Activated CD4-positive, CD25-positive, alpha-beta regulatory T cell treated with anti-CD3 and anti-CD28 coated beads, Interleukin-2, amount 50 U/mL, for 24 hours (primary cell): ENCODE measurements at regions not wholly inside any gene's neighbourhood (a gene's known extent, or its start where the extent isn't known, plus 50 kb on each side); places are given as distances from the start of the nearest gene placed in this dataset.

Experiments
- ATAC-seq, 2 donors: fragments of 150-1000 bp; cut with Tn5 transposase; one replicate each; pipeline ENCODE4 v1.10.0; 2021; ENCODE audit warnings: mild to moderate bottlenecking in 1 of 2, moderate library complexity in 1 of 2

DNA sequence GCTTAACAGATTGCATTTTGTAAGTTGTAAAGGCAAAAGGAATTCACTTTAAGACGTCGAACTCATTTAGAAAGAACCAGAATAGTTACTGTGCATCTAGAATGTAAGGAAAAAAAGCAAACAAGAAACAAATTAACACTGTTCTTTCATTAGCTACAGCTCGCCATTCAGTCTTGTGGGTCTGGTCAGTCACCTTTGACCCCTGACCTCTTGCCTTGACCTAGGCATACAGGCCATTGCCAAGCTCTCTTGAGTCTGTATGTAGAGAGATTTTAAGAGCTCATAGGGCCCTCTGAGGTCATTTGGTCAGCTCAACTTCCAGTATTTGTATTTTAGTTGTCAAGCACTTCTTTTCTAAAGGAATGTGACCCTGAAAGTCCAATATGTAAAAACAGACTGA is 318.7 kb downstream of the DHX35 start:
- no peak for ATAC-seq

DNA sequence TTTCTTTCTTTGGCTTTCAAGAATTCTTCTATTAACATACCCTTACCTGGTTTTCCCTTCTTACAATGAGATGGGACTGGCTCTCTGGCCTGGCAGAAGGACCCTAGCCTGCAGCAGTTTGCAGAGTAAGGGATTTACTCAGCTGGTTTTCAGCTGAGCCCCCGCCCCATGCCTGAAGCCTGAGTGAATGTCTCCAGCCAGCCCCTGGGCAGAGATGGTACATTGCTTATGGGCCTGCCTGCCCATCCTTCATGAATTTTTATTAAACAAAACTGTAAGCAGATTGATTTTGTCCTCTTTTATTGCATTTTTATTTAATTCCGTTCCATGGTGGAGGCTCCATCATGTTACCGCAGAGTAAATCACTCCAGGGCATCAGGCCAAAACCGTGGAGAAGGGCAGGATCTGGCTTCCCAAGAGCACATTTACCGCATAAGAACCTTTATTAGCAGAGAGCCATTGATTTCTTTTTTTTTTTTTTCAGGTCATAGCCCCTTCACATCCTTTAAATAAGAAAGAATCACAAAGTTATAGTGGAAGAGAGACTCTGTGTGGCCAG is 316.2 kb downstream of the DHX35 start:
- ATAC-seq = no peak

DNA sequence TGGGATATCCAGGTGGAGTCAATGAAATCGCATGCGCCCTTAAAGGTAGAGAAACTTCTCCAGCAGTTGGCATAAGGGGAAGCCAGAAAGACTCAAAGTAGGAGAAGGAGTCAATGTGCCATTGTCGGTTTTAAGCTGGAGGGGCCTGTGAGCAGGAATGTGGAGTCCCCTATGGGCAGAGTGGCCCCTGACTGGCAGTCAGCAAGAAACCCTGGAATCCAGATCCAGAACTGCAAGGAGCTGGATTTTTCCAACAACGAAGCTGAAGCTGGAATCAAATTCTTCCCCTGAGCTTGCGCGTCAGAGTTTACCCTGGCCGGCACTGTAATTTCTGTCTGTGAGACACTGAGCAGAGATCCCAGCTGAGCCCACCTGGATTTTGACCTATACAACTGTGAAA is 315.0 kb downstream of the DHX35 start:
- ATAC-seq = no peak

GRCh38 chr20:39270837-39271604 is 308.9 kb downstream of the DHX35 start:
- ATAC-seq = no peak

DNA sequence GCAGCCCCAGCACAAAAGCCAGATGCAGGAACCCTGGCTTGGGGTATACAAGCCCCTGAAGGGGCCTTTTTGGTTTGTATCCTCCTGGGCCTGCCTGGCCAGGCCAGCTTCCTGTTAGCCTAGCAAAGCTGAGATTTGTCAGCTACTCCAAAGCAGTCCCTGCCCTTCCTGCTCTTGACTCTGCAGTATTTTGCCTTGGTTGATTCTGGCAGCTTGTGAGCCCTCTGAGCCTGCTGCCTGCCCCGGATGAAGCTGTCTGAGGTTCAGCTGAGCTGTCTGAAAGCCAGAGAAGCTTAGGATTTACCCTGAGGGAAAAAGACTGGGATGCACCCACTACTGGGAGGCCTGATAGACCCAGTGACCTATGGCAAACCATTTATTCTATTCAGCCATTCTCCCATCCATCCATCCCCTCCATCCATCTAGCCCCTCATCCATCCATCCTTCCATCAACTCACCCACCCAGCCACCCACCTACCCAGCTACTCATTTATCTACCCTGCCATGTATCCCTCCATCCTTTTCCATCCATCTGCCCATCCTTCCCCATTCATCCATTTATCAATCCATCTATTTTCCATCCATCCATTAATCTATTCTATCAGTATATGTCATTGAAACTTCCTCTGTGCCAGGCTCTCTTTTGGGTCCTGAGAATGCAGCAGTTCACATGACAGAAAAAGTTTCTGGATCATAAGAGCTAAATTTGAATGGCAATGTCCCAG is 307.5 kb downstream of the DHX35 start:
- no peak for ATAC-seq

- no peak for ATAC-seq
Observed at GRCh38 chr20:39268981-39269461, 306.9 kb downstream of the DHX35 start.

GRCh38 chr20:39268491-39268951 is 306.4 kb downstream of the DHX35 start:
- no peak for ATAC-seq

DNA sequence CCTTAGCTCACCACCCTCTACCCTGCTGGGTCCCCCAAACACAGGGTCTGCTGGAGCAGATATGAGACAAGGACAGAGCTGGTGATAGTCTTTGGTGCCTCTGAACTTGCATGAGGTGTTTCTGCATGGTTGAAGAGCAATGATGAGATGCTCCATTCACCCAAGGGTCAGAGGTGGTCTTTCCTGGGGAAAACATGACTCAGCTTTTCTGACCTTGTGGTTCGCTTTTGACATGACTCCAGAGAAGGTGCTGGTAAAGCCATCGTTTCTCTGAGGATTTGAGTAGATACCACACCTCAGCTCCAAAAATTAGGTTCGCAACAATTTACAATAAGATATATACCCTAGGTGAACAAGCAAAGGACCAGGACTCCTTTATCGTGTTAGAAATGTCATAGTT is 304.8 kb downstream of the DHX35 start:
- ATAC-seq = no peak

DNA sequence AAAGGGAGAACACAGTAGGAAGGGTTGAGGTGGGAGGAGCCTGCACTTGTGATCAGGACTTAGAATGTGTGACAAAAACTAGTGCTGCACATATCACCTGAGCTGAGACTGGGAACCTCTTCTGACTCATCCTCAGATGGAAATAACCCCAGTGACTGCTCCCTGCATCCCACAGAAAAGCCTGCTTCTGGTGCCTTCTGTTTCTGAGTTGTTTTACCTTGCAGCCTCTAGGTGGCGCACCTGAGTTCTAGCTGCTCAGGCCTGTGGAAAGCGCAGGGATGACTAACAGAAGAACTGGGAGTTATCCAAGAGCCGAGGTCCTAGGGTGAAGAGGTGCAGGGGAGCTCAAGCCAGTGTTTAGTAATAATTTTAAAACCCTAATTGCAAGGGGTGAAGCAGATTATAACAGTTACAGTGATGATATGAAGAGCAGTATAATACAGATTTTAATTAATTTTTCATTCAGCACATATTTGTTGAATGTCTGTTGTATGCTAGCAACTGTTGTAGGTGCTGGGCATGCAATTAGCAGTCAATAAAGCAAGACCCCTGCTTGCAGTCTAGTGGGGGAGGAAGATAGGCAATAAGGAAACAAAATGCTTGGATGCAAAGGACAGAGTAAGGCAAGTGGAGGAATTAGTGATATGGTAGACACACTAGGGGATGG is 302.5 kb downstream of the DHX35 start:
- peak in 1 of 2 donors; percentile 17 for ATAC-seq

- no peak for ATAC-seq
Observed at GRCh38 chr20:39263076-39263475, 300.9 kb downstream of the DHX35 start.

GRCh38 chr20:39259808-39260207 is 297.7 kb downstream of the DHX35 start:
- no peak for ATAC-seq

DNA sequence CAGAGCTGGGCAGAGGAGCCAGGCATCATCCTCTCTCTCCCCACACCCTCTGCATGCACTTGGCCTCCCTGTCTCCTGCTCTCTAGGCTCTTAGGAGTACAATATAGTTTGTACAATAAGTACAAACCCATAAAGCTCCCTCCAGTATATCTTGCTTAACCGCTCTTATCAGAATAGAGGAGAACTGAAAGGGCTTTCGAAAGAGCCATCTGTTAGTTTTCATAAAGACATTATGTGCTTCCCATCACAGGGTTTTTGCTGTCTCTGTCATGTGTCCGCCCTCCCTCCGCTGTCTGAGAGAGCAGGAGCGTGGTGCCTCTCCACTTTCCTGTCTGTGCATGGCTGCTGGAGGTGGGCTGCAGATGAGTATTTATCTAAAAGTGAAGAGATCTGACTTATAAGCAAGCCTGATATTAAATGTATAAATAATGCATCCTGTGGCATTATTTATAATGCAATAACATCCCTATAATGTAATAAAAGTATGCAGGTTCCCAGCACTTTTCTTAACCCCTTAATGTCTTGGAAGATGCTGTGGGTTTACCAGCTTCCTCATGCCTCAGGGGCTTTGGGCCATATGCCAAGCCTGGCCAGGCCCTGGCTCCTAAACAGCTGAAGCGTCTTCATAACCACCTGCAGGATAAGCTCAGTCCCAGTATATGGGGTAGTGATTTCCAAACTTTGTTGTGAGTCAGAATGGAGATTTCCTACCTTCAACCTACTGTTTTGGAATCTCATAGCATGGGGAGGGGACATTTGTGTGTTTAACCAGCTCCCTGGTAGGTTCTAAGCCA is 297.1 kb downstream of the DHX35 start:
- no peak for ATAC-seq

DNA sequence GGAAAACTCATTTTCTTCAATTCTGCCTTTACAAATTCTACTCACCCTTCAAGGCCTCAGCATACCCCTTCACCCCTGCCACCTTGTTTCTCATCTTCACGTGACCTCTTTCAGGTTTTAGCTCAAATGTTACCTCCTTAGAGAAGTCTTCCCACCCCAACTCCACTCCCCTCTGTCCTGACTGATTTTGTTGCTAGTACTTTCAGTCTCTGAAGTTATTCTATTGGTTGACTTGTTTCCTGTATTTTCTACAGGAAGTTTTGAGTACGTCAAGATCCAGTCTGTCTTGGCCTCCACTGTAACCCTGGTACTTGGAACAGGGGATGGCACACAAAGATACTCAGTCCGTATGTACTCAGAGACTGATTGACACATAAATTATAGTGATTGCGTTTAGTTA is 296.1 kb downstream of the DHX35 start:
- ATAC-seq = no peak

GRCh38 chr20:39253051-39253755 is 291.1 kb downstream of the DHX35 start:
- ATAC-seq = no peak

DNA sequence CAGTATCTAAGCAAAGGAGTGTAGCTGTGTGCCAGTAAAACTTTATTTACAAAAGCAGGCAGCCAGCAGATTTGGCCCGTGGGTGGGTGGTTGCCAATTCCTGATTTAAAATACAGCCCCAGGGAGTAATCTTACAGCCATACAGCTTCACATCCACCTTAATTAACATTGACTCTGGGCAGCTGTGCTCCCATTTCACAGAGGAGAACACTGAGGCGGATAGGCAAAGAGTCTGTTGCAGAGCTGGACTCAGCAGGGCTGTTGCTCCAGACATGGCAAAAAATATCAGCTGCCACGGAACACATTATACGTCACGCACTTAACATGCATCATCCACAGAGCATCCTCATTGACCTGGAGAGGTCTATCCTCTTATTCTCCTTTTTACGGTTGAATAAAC is 289.9 kb downstream of the DHX35 start:
- ATAC-seq = no peak

- no peak for ATAC-seq
Observed at GRCh38 chr20:39249798-39250197, 287.7 kb downstream of the DHX35 start.

DNA sequence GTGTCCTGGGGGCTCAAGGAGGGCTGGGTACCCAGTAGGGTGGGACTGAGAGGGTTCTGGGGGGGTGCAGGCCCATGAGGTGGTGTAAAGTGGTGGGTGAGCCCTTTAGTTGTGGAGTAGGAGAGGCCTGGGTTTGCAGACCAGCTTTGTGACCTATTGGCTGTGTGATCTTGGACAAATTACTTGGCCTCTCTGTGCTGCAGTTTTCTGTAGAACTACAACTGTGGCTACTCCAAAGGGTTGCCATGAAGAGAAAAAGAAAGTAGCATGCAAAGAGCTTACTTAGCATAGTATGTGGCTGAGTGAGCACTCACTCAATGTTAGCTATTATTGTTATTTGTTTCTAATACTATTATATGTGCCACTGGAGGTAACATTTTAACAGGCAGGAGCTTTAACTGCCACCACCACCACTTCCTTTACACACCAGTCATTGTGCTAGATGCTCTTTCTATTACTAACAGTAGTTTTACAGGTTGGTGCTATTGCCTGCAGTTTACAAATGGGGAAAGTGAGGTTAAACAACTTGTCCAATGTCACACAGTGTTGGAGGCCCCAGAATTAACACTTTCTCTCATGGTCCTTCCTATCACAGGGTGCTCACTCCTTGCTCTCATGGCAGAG is 286.8 kb downstream of the DHX35 start:
- ATAC-seq = no peak

GRCh38 chr20:39248171-39248861 is 286.2 kb downstream of the DHX35 start:
- no peak for ATAC-seq

DNA sequence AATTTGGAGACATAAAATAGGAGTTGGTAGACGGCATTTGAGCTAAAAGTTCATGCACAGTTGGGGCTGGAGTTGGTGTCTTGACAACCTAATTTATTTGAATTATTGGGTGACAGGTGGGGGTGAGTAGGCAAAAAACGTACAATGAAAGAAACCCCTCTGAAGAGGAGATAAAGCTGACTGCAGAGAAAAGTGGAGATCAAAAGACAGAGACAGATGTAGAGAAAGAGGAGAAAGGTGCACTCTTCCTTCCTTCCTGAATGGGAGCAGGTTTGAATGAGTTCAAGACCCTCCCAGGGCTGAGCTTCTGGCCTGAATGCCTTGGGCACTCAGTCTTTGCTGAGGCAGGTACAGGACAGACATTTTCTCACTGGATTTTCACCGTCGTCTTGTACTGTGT is 284.3 kb downstream of the DHX35 start:
- ATAC-seq = no peak

DNA sequence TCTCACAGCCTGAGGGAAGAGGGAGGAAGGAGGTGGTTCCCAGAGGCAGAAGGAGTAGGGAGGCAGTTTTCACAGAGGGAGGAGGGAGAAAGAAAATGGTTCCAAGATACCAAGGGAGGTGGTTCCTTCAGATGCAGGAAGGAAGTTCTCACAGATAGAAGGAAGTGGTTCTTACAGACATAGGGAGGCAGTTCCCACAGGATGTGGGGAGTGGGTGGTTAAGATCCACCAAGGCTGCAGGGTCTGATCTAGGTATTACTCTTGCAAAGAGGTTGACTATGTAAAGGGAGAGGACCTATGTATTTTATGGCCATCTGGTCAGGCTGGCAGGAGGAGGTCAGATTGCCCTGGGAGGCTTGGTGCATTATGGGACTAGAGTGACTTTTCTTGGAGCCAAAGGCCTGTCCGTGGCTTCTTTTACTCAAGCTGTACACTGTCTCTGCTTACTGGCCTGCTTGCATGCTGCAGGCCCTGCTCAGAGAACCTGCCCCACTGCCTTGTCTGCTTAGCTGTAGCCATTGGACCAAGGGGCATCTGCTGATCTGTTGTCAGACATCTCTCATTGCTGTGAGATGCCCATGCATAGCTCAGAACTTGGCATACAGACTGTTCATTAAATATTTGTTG is 283.7 kb downstream of the DHX35 start:
- ATAC-seq = no peak
